DMS 273 (cell line): ENCODE measurements at regions not wholly inside any gene's neighbourhood (a gene's known extent, or its start where the extent isn't known, plus 50 kb on each side); places are given as distances from the start of the nearest gene placed in this dataset.

ENCODE experiments used
- DNase-seq: peaks from one replicate; lab custom pipeline; 2025; ENCODE audit not compliant: unreplicated experiment; lab: John Stamatoyannopoulos, UW

GRCh38 chr2:157179324-157180105 is 78.0 kb upstream of the GALNT5 start:
- no peak for DNase-seq

- peak; percentile 45 for DNase-seq
Measured at GRCh38 chr2:157180359-157180758, 77.1 kb upstream of the GALNT5 start.

- peak; percentile 21 for DNase-seq
Measured at GRCh38 chr2:157181234-157181633, 76.3 kb upstream of the GALNT5 start.

- DNase-seq: peak; percentile 95
Measured at GRCh38 chr2:157182204-157182709, 75.2 kb upstream of the GALNT5 start.

GRCh38 chr2:157182834-157183396 is 74.6 kb upstream of the GALNT5 start:
- peak; percentile 28 for DNase-seq

GRCh38 chr2:157184161-157184895 is 73.2 kb upstream of the GALNT5 start:
- DNase-seq: no peak

- DNase-seq: peak; percentile 69
Measured at GRCh38 chr2:157185476-157186227, 71.9 kb upstream of the GALNT5 start.

GRCh38 chr2:157190151-157190550 is 67.4 kb upstream of the GALNT5 start:
- no peak for DNase-seq

GRCh38 chr2:157191186-157191585 is 66.3 kb upstream of the GALNT5 start:
- no peak for DNase-seq

- no peak for DNase-seq
Measured at GRCh38 chr2:157192445-157193423, 64.8 kb upstream of the GALNT5 start.

GRCh38 chr2:157193461-157193860 is 64.0 kb upstream of the GALNT5 start:
- DNase-seq: no peak

GRCh38 chr2:157194097-157194688 is 63.3 kb upstream of the GALNT5 start:
- peak; percentile 83 for DNase-seq

GRCh38 chr2:157194844-157195243 is 62.7 kb upstream of the GALNT5 start:
- no peak for DNase-seq

GRCh38 chr2:157196956-157197355 is 60.5 kb upstream of the GALNT5 start:
- no peak for DNase-seq

- DNase-seq: no peak
Measured at GRCh38 chr2:157197848-157198247, 59.7 kb upstream of the GALNT5 start.

GRCh38 chr2:157203651-157204050 is 53.9 kb upstream of the GALNT5 start:
- DNase-seq: peak; percentile 61

- peak; percentile 36 for DNase-seq
Measured at GRCh38 chr2:157204401-157204800, 53.1 kb upstream of the GALNT5 start.

- no peak for DNase-seq
Measured at GRCh38 chr2:157206916-157207315, 50.6 kb upstream of the GALNT5 start.
